ENCODE measurements at regions not wholly inside any gene's neighbourhood (a gene's known extent, or its start where the extent isn't known, plus 50 kb on each side); places are given as distances from the start of the nearest gene placed in this dataset.

DNA sequence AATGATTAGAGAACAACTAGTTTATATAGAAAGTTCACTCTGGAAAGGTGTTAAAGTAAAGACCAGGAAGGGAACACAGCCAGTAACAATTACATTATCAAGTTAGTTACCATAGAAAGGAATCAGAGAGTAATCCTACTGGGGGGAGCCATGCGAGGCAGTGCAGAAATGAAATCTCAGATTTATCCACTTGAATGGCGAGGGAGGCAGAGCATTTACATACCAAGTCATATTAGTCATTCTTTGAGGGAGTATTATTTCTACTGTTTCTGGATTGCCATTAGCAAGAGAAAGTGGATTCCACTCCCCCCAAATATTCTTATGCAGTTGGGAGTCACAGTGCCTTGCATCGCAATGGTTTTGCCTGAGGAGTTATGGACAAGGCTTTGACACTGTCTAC lies 472.7 kb upstream of the TRIB2 start:
- intact Hi-C loops (cut with DNase I) = no loop called here
- Histone ChIP-seq H3K36me3 (replicated peaks in 1 of 2; ENCODE audit: insufficient read depth in 1 of 2, low read depth in 2 of 2) (no peaks in the 10 kb centered on the region), H3K27ac (no peak overlapping the region), H3K4me3 (no peak overlapping the region), H3K27me3 (no peaks in the 10 kb centered on the region), H3K4me1 (no peaks in the 10 kb centered on the region), H3K9me3 (no peaks in the 10 kb centered on the region)
- 30 to 44% methylated on average over 2 to 3 of the region's 3 CpGs for WGBS, 2 donors
- no peak for DNase-seq
- ATAC-seq = no peak
- TF ChIP-seq POLR2A (IDR thresholded peaks at IDR 0.05) = no peak
- TF ChIP-seq, protein P1, sequence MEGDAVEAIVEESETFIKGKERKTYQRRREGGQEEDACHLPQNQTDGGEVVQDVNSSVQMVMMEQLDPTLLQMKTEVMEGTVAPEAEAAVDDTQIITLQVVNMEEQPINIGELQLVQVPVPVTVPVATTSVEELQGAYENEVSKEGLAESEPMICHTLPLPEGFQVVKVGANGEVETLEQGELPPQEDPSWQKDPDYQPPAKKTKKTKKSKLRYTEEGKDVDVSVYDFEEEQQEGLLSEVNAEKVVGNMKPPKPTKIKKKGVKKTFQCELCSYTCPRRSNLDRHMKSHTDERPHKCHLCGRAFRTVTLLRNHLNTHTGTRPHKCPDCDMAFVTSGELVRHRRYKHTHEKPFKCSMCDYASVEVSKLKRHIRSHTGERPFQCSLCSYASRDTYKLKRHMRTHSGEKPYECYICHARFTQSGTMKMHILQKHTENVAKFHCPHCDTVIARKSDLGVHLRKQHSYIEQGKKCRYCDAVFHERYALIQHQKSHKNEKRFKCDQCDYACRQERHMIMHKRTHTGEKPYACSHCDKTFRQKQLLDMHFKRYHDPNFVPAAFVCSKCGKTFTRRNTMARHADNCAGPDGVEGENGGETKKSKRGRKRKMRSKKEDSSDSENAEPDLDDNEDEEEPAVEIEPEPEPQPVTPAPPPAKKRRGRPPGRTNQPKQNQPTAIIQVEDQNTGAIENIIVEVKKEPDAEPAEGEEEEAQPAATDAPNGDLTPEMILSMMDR (IDR thresholded peaks at IDR 0.05) = no peak

DNA sequence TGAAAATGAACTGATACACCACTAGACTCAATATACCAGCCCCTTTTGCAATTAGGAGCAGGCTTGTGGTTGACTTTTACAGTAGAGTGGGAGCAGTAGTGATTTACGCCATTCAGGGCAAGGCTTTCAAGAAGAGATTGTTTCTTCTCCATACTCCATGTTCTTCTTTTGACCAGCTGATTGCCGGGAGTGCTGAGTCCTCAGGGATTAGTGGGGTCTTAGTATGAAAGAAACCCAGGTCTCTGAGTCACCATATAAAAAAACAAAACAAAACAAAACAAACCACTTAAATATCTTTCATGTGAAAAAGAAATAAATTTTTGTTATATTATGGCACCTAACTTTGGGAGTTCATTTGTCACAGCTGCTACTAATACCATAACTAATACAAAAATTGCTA lies 465.6 kb upstream of the TRIB2 start:
- no peak overlapping the region for H3K4me3 ChIP-seq
- H3K4me1 ChIP-seq = peaks cover 11% of the 10 kb centered on the region
- no peak for ATAC-seq
- intact Hi-C loops (cut with DNase I) = no loop called here
- TF ChIP-seq, protein P1 (IDR thresholded peaks at IDR 0.05) = no peak
- no peak for TF ChIP-seq POLR2A (IDR thresholded peaks at IDR 0.05)
- H3K36me3 ChIP-seq (replicated peaks in 1 of 2; ENCODE audit: insufficient read depth in 1 of 2, low read depth in 2 of 2) = no peaks in the 10 kb centered on the region
- no peak for DNase-seq
- H3K27me3 ChIP-seq = no peaks in the 10 kb centered on the region
- H3K9me3 ChIP-seq = no peaks in the 10 kb centered on the region
- 96% methylated on average over 2 of the region's 2 CpGs for WGBS, 2 donors
- no peak overlapping the region for H3K27ac ChIP-seq

DNA sequence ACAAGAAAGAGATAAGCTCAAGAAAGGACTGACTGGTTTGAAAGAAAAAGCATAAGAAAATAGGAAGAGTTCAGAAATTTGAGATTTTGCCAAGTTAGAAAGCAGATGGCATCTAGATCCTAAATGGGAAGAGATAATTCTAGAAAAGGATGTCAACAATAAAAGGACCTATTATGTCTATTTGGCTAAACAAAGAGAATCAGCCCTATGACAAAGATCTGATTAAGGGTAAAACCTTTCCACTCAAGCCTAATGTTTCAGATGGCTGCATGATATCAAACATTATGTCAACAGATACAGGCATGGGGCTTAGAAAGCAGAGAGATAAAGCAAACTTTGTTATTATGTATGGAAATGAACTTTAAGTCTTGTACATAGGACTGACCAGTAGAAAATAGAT lies 465.0 kb upstream of the TRIB2 start:
- ATAC-seq (no peak), DNase-seq (no peak)
- H3K27me3 ChIP-seq = no peaks in the 10 kb centered on the region
- H3K27ac ChIP-seq = no peak overlapping the region
- intact Hi-C loops (cut with DNase I) = no loop called here
- no peaks in the 10 kb centered on the region for H3K36me3 ChIP-seq (replicated peaks in 1 of 2; ENCODE audit: insufficient read depth in 1 of 2, low read depth in 2 of 2)
- no peak for TF ChIP-seq POLR2A (IDR thresholded peaks at IDR 0.05)
- TF ChIP-seq, protein P1 (IDR thresholded peaks at IDR 0.05) = no peak
- no peak overlapping the region for H3K4me3 ChIP-seq
- H3K9me3 ChIP-seq = no peaks in the 10 kb centered on the region
- H3K4me1 ChIP-seq = peaks cover 11% of the 10 kb centered on the region

DNA sequence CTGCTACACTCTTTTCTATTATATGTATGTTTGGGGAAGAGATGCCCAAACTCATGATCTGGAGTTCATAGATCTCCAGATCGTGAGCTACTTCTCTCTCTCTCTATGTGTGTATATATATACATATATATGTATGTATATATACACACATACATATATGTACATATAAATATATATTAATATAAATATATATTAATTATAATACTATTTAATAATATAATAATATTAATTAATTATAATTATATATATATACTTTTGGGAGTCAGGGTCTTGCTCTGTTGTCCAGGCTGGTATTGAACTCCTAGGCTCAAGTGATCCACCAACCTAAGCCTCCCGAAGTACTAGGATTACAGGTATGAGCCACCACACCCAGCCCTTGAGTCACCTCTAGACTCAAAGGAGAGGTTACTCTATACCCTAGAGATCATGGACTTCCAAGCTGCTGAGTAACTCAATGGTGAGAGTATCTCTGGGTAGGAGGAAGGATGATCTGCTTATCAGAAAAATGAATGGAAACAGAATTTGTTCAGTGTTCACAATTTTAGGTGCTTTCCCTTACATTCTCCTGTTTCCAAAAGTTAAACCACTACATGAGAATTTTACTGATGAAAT lies 463.5 kb upstream of the TRIB2 start:
- no peaks in the 10 kb centered on the region for H3K36me3 ChIP-seq (replicated peaks in 1 of 2; ENCODE audit: insufficient read depth in 1 of 2, low read depth in 2 of 2)
- WGBS, 2 donors = 93 to 100% methylated on average over 2 of the region's 2 CpGs
- ATAC-seq = no peak
- no peak for DNase-seq
- H3K4me3 ChIP-seq = no peak overlapping the region
- H3K9me3 ChIP-seq = no peaks in the 10 kb centered on the region
- no peak overlapping the region for H3K27ac ChIP-seq
- peaks cover 11% of the 10 kb centered on the region for H3K4me1 ChIP-seq
- intact Hi-C loops (cut with DNase I) = no loop called here
- no peak for TF ChIP-seq POLR2A (IDR thresholded peaks at IDR 0.05)
- TF ChIP-seq, protein P1 (IDR thresholded peaks at IDR 0.05) = no peak
- no peaks in the 10 kb centered on the region for H3K27me3 ChIP-seq

DNA sequence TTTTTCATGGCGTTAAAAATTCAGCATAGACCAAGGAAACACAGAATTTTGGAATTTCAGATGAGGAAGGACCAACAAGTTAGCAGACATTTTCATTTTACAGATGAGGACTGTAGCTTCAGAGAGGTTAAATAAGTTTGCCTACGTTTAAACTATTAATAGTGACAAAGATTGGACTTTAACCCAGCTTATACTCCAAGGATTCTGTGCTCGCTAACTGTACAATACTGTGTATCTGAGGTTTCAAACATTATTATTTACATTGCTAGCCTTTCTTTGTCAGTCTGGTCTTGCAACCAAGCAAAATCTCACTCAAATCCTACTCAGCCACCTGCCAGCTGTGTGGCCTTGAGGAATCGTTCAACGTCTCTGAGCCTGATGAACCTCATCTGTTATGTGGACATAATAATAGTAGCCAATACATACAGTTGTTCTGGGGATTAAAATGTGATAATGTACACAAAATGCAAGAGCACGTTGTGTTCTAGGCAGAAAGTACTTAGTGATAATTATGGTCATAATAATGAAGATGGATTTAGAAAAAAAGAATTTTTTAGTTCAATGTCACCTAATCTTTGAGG lies 462.4 kb upstream of the TRIB2 start:
- TF ChIP-seq, protein P1 (IDR thresholded peaks at IDR 0.05) = no peak
- no peak for TF ChIP-seq POLR2A (IDR thresholded peaks at IDR 0.05)
- H3K36me3 ChIP-seq (replicated peaks in 1 of 2; ENCODE audit: insufficient read depth in 1 of 2, low read depth in 2 of 2) = no peaks in the 10 kb centered on the region
- H3K9me3 ChIP-seq = no peaks in the 10 kb centered on the region
- H3K27ac ChIP-seq = no peak overlapping the region
- H3K4me3 ChIP-seq = no peak overlapping the region
- H3K27me3 ChIP-seq = no peaks in the 10 kb centered on the region
- intact Hi-C loops (cut with DNase I) = no loop called here
- WGBS, 2 donors = 21 to 25% methylated on average over 6 of the region's 6 CpGs
- DNase-seq = peak in 1 of 4 donors; percentile 13
- ATAC-seq = peak; percentile 50
- H3K4me1 ChIP-seq = peaks cover 11% of the 10 kb centered on the region
